ENCODE measurements at regions not wholly inside any gene's neighbourhood (a gene's known extent, or its start where the extent isn't known, plus 50 kb on each side); places are given as distances from the start of the nearest gene placed in this dataset.
A peak's percentile ranks its signal among the peaks of the same experiment; 100 is the strongest.

- peak; percentile 63 for DNase-seq (ENCODE audit: low read depth)
- no peak overlapping the region for H3K4me3 ChIP-seq (replicated peaks; ENCODE audit: low read depth, low read length)
- no peak for TF ChIP-seq CTCF (IDR thresholded peaks at IDR 0.05; ENCODE audit: low read length, missing control alignments)
Measured at GRCh38 chr3:177443469-177443868, 246.2 kb upstream of the TBL1XR1 start.

GRCh38 chr3:177444696-177445095 lies 247.4 kb upstream of the TBL1XR1 start:
- TF ChIP-seq CTCF (IDR thresholded peaks at IDR 0.05; ENCODE audit: low read length, missing control alignments), result no peak
- H3K4me3 ChIP-seq (replicated peaks; ENCODE audit: low read depth, low read length), result no peak overlapping the region
- no peak for DNase-seq (ENCODE audit: low read depth)

GRCh38 chr3:177445549-177445948 lies 248.3 kb upstream of the TBL1XR1 start:
- H3K4me3 ChIP-seq (replicated peaks; ENCODE audit: low read depth, low read length), result no peak overlapping the region
- no peak for DNase-seq (ENCODE audit: low read depth)
- no peak for TF ChIP-seq CTCF (IDR thresholded peaks at IDR 0.05; ENCODE audit: low read length, missing control alignments)

GRCh38 chr3:177446165-177446601 lies 248.9 kb upstream of the TBL1XR1 start:
- no peak overlapping the region for H3K4me3 ChIP-seq (replicated peaks; ENCODE audit: low read depth, low read length)
- TF ChIP-seq CTCF (IDR thresholded peaks at IDR 0.05; ENCODE audit: low read length, missing control alignments), result no peak
- DNase-seq (ENCODE audit: low read depth), result no peak

- no peak for DNase-seq (ENCODE audit: low read depth)
- H3K4me3 ChIP-seq (replicated peaks; ENCODE audit: low read depth, low read length), result no peak overlapping the region
- no peak for TF ChIP-seq CTCF (IDR thresholded peaks at IDR 0.05; ENCODE audit: low read length, missing control alignments)
Measured at GRCh38 chr3:177447938-177448337, 250.7 kb upstream of the TBL1XR1 start.

- DNase-seq (ENCODE audit: low read depth), result no peak
- no peak overlapping the region for H3K4me3 ChIP-seq (replicated peaks; ENCODE audit: low read depth, low read length)
- no peak for TF ChIP-seq CTCF (IDR thresholded peaks at IDR 0.05; ENCODE audit: low read length, missing control alignments)
Measured at GRCh38 chr3:177448987-177449359, 251.7 kb upstream of the TBL1XR1 start.

GRCh38 chr3:177449360-177450006 lies 252.2 kb upstream of the TBL1XR1 start:
- no peak for DNase-seq (ENCODE audit: low read depth)
- no peak overlapping the region for H3K4me3 ChIP-seq (replicated peaks; ENCODE audit: low read depth, low read length)
- no peak for TF ChIP-seq CTCF (IDR thresholded peaks at IDR 0.05; ENCODE audit: low read length, missing control alignments)

Data from fibroblast of pulmonary artery (primary cell).